HepG2 (cell line): ENCODE measurements at regions not wholly inside any gene's neighbourhood (a gene's known extent, or its start where the extent isn't known, plus 50 kb on each side); places are given as distances from the start of the nearest gene placed in this dataset.

Experiments
- ATAC-seq: fragments of 200-7000 bp; cut with Tn5 transposase; 3 replicates; pipeline ENCODE4 v1.9.1; 2020; ENCODE audit warnings: mild to moderate bottlenecking, moderate library complexity
- BruUV-seq: library from RNA; stranded (reverse); fragments of 400-500 nt; replicated peaks from 2 replicates; lab custom pipeline; 2021; lab: Mats Ljungman, UMichigan
- CTCF ChIA-PET: fragments of 300-600 bp; formaldehyde crosslinking; extraction: SDS; loops from one replicate; lab custom pipeline; 2021; ENCODE audit warnings: low total read pairs, inconsistent platforms, low intra/inter-chr PET ratio; lab: Yijun Ruan, JAX
- POLR2A ChIA-PET: fragments of 350-600 bp; sonication (Branson Sonifier 250); formaldehyde crosslinking; loops from one replicate; lab custom pipeline; 2020; ENCODE audit warnings: antibody characterized with exemption, inconsistent platforms; lab: Yijun Ruan, JAX
- DNase-seq: peaks from one replicate; pipeline ENCODE4 v3.0.0-alpha.2; 2015; ENCODE audit warnings: low spot score
- FAIRE-seq: peaks from 3 replicates; lab custom pipeline; 2011; peaks lifted over from hg19 to GRCh38; lab: Jason Lieb, UNC
- H2AFZ ChIP-seq: one replicate; pipeline ENCODE4 v1.6.1; 2011; ENCODE audit warnings: low read length, inconsistent platforms
- H3K27ac ChIP-seq: fragments of 300-600 bp; 3 replicates; pipeline ENCODE4 v1.8.0; 2011; ENCODE audit warnings: mixed run types, mild to moderate bottlenecking, mixed read lengths, low read length, inconsistent platforms; ENCODE audit not compliant: insufficient read depth; ENCODE audit errors: extremely low read length
- H3K27me3 ChIP-seq, 2 experiments: fragments of 200-600 bp in 1 of 2; 2 replicates in 1 of 2; 3 replicates in 1 of 2; pipeline versions ENCODE4 v1.6.0 to v1.8.0; 2011; ENCODE audit warnings: low read length in 2 of 2, mild to moderate bottlenecking in 2 of 2, moderate library complexity in 2 of 2, inconsistent platforms in 1 of 2; ENCODE audit not compliant: insufficient read depth in 2 of 2, control insufficient read depth in 1 of 2
- H3K36me3 ChIP-seq, 2 experiments: fragments of 200-600 bp in 1 of 2; replicated peaks in 1 of 2; 2 replicates in 1 of 2; 3 replicates in 1 of 2; pipeline versions ENCODE4 v1.5.1 to v1.8.0; 2011; ENCODE audit warnings: low read length in 2 of 2, inconsistent platforms in 1 of 2; ENCODE audit not compliant: insufficient read depth in 2 of 2, control insufficient read depth in 1 of 2
- H3K4me1 ChIP-seq: 2 replicates; pipeline ENCODE4 v1.5.1; 2012; ENCODE audit warnings: low read length, inconsistent platforms; ENCODE audit not compliant: insufficient read depth
- H3K4me2 ChIP-seq: 2 replicates; pipeline ENCODE4 v1.6.0; 2011; ENCODE audit warnings: low read depth, low read length, inconsistent platforms
- H3K4me3 ChIP-seq, 3 experiments: fragments of 200-600 bp in 1 of 3; sonication (generic), shearing (Covaris generic) in 1 of 3; replicated peaks in 1 of 3; 2 replicates each; pipeline ENCODE4 v1.5.1; 2011 to 2016; ENCODE audit warnings: low read length in 3 of 3, inconsistent platforms in 2 of 3, low read depth in 2 of 3, mild to moderate bottlenecking in 2 of 3, control low read depth in 1 of 3, mixed read lengths in 1 of 3; ENCODE audit not compliant: insufficient read depth in 1 of 3
- H3K79me2 ChIP-seq: one replicate; pipeline ENCODE4 v1.6.1; 2011; ENCODE audit warnings: low read length, inconsistent platforms; ENCODE audit not compliant: insufficient read depth
- H3K9ac ChIP-seq: 2 replicates; pipeline ENCODE4 v1.6.0; 2011; ENCODE audit warnings: mild to moderate bottlenecking, low read depth, low read length, inconsistent platforms; ENCODE audit not compliant: insufficient read depth
- H3K9me3 ChIP-seq: 2 replicates; pipeline ENCODE4 v1.5.1; 2012; ENCODE audit warnings: mild to moderate bottlenecking, low read length
- H4K20me1 ChIP-seq: 2 replicates; pipeline ENCODE4 v1.6.0; 2011; ENCODE audit warnings: inconsistent platforms, mild to moderate bottlenecking, low read length, moderate library complexity; ENCODE audit not compliant: insufficient read depth
- GFI1 ChIP-seq: sonication (generic); formaldehyde crosslinking; IDR thresholded peaks from 2 replicates; pipeline ENCODE4 v1.5.0; 2020; ENCODE audit warnings: missing genetic modification reagents, mild to moderate bottlenecking, borderline replicate concordance
- JDP2 ChIP-seq: sonication (generic); formaldehyde crosslinking; IDR thresholded peaks from 2 replicates; pipeline ENCODE4 v1.8.1; 2022; ENCODE audit warnings: missing genetic modification reagents, borderline replicate concordance
- NFIC ChIP-seq: IDR thresholded peaks from 2 replicates; pipeline ENCODE4 v1.6.1; 2012; ENCODE audit warnings: mild to moderate bottlenecking, low read length, inconsistent platforms
- ZNF331 ChIP-seq: sonication (generic); formaldehyde crosslinking; IDR thresholded peaks from 2 replicates; pipeline ENCODE4 v1.4.0; 2020; ENCODE audit warnings: missing genetic modification reagents
- ZNF83 ChIP-seq: sonication (generic); formaldehyde crosslinking; IDR thresholded peaks from 2 replicates; pipeline ENCODE4 v1.4.0; 2020; ENCODE audit warnings: missing genetic modification reagents, mild to moderate bottlenecking, borderline replicate concordance
- WGBS: methylation state at CpG from one replicate; pipeline ENCODE4 v1.1.6; 2017; ENCODE audit warnings: low lambda C conversion rate; 5-methylcytosine and 5-hydroxymethylcytosine counted together
- in situ Hi-C: cut with HindIII; loops from 2 replicates; pipeline ENCODE4 v1.10.0; 2017; ENCODE audit warnings: low pct_unique_long_range_greater_than_20kb; ENCODE audit not compliant: extremely low pct_ligation_motif_present
- intact Hi-C: fragments of 100-400 bp; cut with micrococcal nuclease; formaldehyde crosslinking; loops from one replicate; pipeline ENCODE4 v1.10.0; 2022; ENCODE audit not compliant: unreplicated experiment
- TF ChIP-seq, protein P1 (sequence below), 2 experiments: fragments of 450-650 bp in 1 of 2; sonication (generic) in 1 of 2; formaldehyde crosslinking in 1 of 2; IDR thresholded peaks; 2 replicates each; pipeline versions ENCODE4 v1.6.1 to v1.8.0; 2016 to 2022; ENCODE audit warnings: antibody characterized with exemption in 1 of 2, mild to moderate bottlenecking in 1 of 2, missing genetic modification reagents in 1 of 2

DNA sequence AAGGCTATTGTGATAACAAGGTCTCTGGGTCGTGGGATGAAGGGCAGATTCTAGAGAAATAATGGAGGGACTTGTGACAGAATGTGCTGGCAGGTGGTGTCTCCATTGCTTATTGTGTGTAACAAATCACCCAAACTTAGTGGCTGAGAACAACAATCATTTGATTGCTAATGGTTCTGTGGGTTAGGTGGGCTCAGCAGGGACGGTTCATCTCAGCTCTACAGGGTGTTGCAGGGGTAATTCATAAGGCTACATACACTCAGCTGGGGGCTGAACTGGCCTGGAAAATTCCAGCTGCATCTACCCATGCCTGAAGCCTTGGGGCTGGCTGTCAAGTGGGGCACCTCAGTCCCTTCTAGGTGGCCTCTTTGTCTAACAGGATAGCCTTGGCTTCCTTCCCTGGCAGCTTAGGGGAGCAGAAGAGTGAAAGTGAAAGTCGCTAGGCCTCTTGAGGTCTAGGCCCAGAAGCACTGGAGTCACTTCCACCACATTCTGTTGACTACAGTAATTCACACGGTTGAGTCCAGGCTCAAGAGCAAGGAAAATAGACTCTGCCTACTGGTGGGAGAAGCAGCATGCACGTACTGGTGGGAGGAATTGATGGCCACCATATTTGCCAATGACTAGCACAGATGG lies 308.9 kb downstream of the MN1 start:
- no TSS peak for BruUV-seq
- no peak for TF ChIP-seq NFIC
- TF ChIP-seq ZNF331, result peak; percentile 98
- no peak for TF ChIP-seq ZNF83 (CRISPR knock-in tag)
- TF ChIP-seq, all 625 proteins: peak for 1
- Histone ChIP-seq H4K20me1 (no peaks in the 10 kb centered on the region), H3K4me3 (no peak overlapping the region), H3K79me2 (no peaks in the 10 kb centered on the region), H2AFZ (no peak overlapping the region), H3K27me3 (peaks cover 1 to 4% of the 10 kb centered on the region in 2 experiments; a peak in 2 of 5 replicates), H3K4me2 (no peak overlapping the region; the same call in 1 of the 2 replicates), H3K36me3 (no peaks in the 10 kb centered on the region), H3K9me3 (no peaks in the 10 kb centered on the region), H3K27ac (no peak overlapping the region), H3K9ac (no peak overlapping the region), H3K4me1 (peaks cover 25% of the 10 kb centered on the region)
- ATAC-seq (no peak), DNase-seq (no peak), FAIRE-seq (no peak)
- 10% methylated on average over 3 of the region's 5 CpGs for WGBS
- ChIA-PET CTCF (no interaction called here), POLR2A (no interaction called here)
- in situ Hi-C loops (no loop called here), intact Hi-C loops (no loop called here)

DNA sequence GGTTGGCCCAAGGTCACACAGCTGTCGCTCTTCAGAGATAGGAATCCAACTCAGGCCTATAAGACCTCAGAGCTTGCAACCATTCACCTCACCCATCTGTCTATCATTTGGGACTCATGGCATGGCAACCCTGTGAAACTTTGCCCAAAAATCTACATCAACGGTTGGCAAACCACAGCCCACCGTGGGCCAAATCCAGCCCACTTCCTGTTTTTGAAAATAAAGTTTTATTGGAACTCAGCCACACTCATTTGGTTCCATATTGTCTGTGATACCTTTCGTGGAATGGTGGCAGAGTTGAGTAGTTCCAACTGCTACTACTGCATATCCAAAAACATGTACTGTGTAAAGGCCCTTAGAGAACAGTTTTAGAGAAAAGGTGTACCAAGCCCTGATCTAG lies 307.8 kb downstream of the MN1 start:
- no peak for ATAC-seq
- no peak overlapping the region for H2AFZ ChIP-seq
- no peaks in the 10 kb centered on the region for H3K36me3 ChIP-seq
- DNase-seq, result no peak
- H3K27ac ChIP-seq, result no peak overlapping the region
- no peak overlapping the region for H3K9ac ChIP-seq
- in situ Hi-C loops (no loop called here), intact Hi-C loops (no loop called here)
- no peaks in the 10 kb centered on the region for H4K20me1 ChIP-seq
- peaks cover 1 to 4% of the 10 kb centered on the region in 2 experiments; a peak in 2 of 5 replicates for H3K27me3 ChIP-seq
- peaks cover 14% of the 10 kb centered on the region for H3K4me1 ChIP-seq
- no TSS peak for BruUV-seq
- TF ChIP-seq GFI1 (CRISPR knock-in tag), result no peak
- TF ChIP-seq JDP2 (CRISPR knock-in tag), result no peak
- TF ChIP-seq, protein P1, sequence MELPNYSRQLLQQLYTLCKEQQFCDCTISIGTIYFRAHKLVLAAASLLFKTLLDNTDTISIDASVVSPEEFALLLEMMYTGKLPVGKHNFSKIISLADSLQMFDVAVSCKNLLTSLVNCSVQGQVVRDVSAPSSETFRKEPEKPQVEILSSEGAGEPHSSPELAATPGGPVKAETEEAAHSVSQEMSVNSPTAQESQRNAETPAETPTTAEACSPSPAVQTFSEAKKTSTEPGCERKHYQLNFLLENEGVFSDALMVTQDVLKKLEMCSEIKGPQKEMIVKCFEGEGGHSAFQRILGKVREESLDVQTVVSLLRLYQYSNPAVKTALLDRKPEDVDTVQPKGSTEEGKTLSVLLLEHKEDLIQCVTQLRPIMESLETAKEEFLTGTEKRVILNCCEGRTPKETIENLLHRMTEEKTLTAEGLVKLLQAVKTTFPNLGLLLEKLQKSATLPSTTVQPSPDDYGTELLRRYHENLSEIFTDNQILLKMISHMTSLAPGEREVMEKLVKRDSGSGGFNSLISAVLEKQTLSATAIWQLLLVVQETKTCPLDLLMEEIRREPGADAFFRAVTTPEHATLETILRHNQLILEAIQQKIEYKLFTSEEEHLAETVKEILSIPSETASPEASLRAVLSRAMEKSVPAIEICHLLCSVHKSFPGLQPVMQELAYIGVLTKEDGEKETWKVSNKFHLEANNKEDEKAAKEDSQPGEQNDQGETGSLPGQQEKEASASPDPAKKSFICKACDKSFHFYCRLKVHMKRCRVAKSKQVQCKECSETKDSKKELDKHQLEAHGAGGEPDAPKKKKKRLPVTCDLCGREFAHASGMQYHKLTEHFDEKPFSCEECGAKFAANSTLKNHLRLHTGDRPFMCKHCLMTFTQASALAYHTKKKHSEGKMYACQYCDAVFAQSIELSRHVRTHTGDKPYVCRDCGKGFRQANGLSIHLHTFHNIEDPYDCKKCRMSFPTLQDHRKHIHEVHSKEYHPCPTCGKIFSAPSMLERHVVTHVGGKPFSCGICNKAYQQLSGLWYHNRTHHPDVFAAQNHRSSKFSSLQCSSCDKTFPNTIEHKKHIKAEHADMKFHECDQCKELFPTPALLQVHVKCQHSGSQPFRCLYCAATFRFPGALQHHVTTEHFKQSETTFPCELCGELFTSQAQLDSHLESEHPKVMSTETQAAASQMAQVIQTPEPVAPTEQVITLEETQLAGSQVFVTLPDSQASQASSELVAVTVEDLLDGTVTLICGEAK (IDR thresholded peaks at IDR 0.05), result no peak
- TF ChIP-seq, protein P1 (CRISPR knock-in tag; IDR thresholded peaks at IDR 0.05), result 0 out of 2 replicates have a peak, but pooled peaks have one; percentile 24
- ChIA-PET POLR2A (no interaction called here), CTCF (no interaction called here)
- FAIRE-seq, result no peak
- WGBS, result 11% methylated on average over 4 of the region's 4 CpGs
- no peak overlapping the region for H3K4me2 ChIP-seq
- no peaks in the 10 kb centered on the region for H3K79me2 ChIP-seq
- no peaks in the 10 kb centered on the region for H3K9me3 ChIP-seq
- no peak overlapping the region for H3K4me3 ChIP-seq
